WTC11 (cell line): ENCODE measurements at regions not wholly inside any gene's neighbourhood (a gene's known extent, or its start where the extent isn't known, plus 50 kb on each side); places are given as distances from the start of the nearest gene placed in this dataset.

Experiments
- ATAC-seq: fragments of 200-7000 bp; cut with Tn5 transposase; 2 replicates; pipeline ENCODE4 v1.10.0; 2021; ENCODE audit warnings: mild to moderate bottlenecking, moderate library complexity
- CTCF ChIA-PET: fragments of 300-600 bp; sonication (Branson Sonifier 250); formaldehyde crosslinking; loops from one replicate; lab custom pipeline; 2021; ENCODE audit warnings: antibody characterized with exemption; lab: Charles Lee
- POLR2A ChIA-PET: fragments of 350-600 bp; sonication (Branson Sonifier 250); formaldehyde crosslinking; loops from one replicate; lab custom pipeline; 2021; ENCODE audit warnings: antibody characterized with exemption; lab: Charles Lee
- DNase-seq: peaks from one replicate; pipeline ENCODE4 v3.0.0; 2021; ENCODE audit warnings: low spot score
- H3K27ac Mint-ChIP-seq: 2 replicates; pipeline ENCODE4 v1.8.0; 2021; ENCODE audit warnings: mixed read lengths
- H3K27me3 Mint-ChIP-seq: 2 replicates; pipeline ENCODE4 v1.8.0; 2021; ENCODE audit warnings: low read depth, mild to moderate bottlenecking, moderate library complexity, mixed read lengths
- H3K36me3 Mint-ChIP-seq: 2 replicates; pipeline ENCODE4 v1.8.0; 2021; ENCODE audit warnings: mixed read lengths
- H3K4me1 Mint-ChIP-seq: 2 replicates; pipeline ENCODE4 v1.8.0; 2022; ENCODE audit warnings: mixed read lengths
- H3K4me3 Mint-ChIP-seq: 2 replicates; pipeline ENCODE4 v1.8.0; 2021; ENCODE audit warnings: mild to moderate bottlenecking, moderate library complexity, mixed read lengths
- H3K9me3 Mint-ChIP-seq: 2 replicates; pipeline ENCODE4 v1.8.0; 2021; ENCODE audit warnings: mixed read lengths
- EMX1 ChIP-seq: fragments of 250-450 bp; sonication (Bioruptor Pico); IDR thresholded peaks from 2 replicates; pipeline ENCODE4 v1.8.0; 2021; ENCODE audit warnings: mild to moderate bottlenecking
- ERG ChIP-seq: fragments of 250-450 bp; sonication (Bioruptor Pico); IDR thresholded peaks from 2 replicates; pipeline ENCODE4 v1.8.0; 2021; ENCODE audit warnings: mild to moderate bottlenecking
- ESRRA ChIP-seq: sonication (generic); formaldehyde crosslinking; IDR thresholded peaks from 2 replicates; pipeline ENCODE4 v1.8.1; 2022; ENCODE audit warnings: mild to moderate bottlenecking, missing genetic modification reagents, borderline replicate concordance
- HMGA2 ChIP-seq: fragments of 250-450 bp; sonication (Bioruptor Pico); IDR thresholded peaks from 2 replicates; pipeline ENCODE4 v1.4.0; 2021; ENCODE audit warnings: mild to moderate bottlenecking, moderate library complexity
- JUN ChIP-seq: sonication (generic); formaldehyde crosslinking; IDR thresholded peaks from 2 replicates; pipeline ENCODE4 v1.8.0; 2023; ENCODE audit warnings: mild to moderate bottlenecking, missing genetic modification reagents
- OVOL2 ChIP-seq: fragments of 250-450 bp; sonication (Bioruptor Pico); IDR thresholded peaks from 2 replicates; pipeline ENCODE4 v1.9.0; 2021; ENCODE audit warnings: mild to moderate bottlenecking, borderline replicate concordance
- PRRX2 ChIP-seq: fragments of 250-450 bp; sonication (Bioruptor Pico); IDR thresholded peaks from 2 replicates; pipeline ENCODE4 v1.8.0; 2021; ENCODE audit warnings: mild to moderate bottlenecking
- SMAD3 ChIP-seq: sonication (generic); formaldehyde crosslinking; IDR thresholded peaks from 2 replicates; pipeline ENCODE4 v1.8.0; 2022; ENCODE audit warnings: missing genetic modification reagents, mild to moderate bottlenecking, borderline replicate concordance
- SOX15 ChIP-seq: fragments of 250-450 bp; sonication (Bioruptor Pico); IDR thresholded peaks from 2 replicates; pipeline ENCODE4 v1.9.0; 2021; ENCODE audit warnings: mild to moderate bottlenecking
- SP1 ChIP-seq: sonication (generic); formaldehyde crosslinking; conservative IDR thresholded peaks from 2 replicates; pipeline ENCODE4 v1.8.1; 2022; ENCODE audit warnings: missing genetic modification reagents
- ZBTB43 ChIP-seq: sonication (generic); formaldehyde crosslinking; IDR thresholded peaks from 2 replicates; pipeline ENCODE4 v1.8.1; 2023; ENCODE audit warnings: mild to moderate bottlenecking, missing genetic modification reagents
- ZNF219 ChIP-seq: sonication (generic); formaldehyde crosslinking; IDR thresholded peaks from 2 replicates; pipeline ENCODE4 v1.8.0; 2023; ENCODE audit warnings: missing genetic modification reagents, mild to moderate bottlenecking, borderline replicate concordance
- ZNF232 ChIP-seq: sonication (generic); formaldehyde crosslinking; IDR thresholded peaks from 2 replicates; pipeline ENCODE4 v1.8.0; 2022; ENCODE audit warnings: mild to moderate bottlenecking, missing genetic modification reagents
- ZNF317 ChIP-seq: sonication (generic); formaldehyde crosslinking; IDR thresholded peaks from 2 replicates; pipeline ENCODE4 v1.8.1; 2023; ENCODE audit warnings: low read depth, mild to moderate bottlenecking, moderate library complexity, missing genetic modification reagents, borderline replicate concordance
- ZNF396 ChIP-seq: fragments of 250-450 bp; sonication (Bioruptor Pico); IDR thresholded peaks from 2 replicates; pipeline ENCODE4 v1.8.0; 2021; ENCODE audit warnings: mild to moderate bottlenecking, moderate library complexity, borderline replicate concordance
- ZNF532 ChIP-seq: fragments of 250-450 bp; sonication (Bioruptor Pico); IDR thresholded peaks from 2 replicates; pipeline ENCODE4 v1.9.0; 2021; ENCODE audit warnings: mild to moderate bottlenecking, borderline replicate concordance
- TF ChIP-seq, protein P1 (sequence below): fragments of 250-450 bp; sonication (Bioruptor Pico); IDR thresholded peaks from 2 replicates; pipeline ENCODE4 v1.9.0; 2021; ENCODE audit warnings: mild to moderate bottlenecking
- TF ChIP-seq, protein P2 (sequence below): sonication (generic); formaldehyde crosslinking; IDR thresholded peaks from 2 replicates; pipeline ENCODE4 v1.8.0; 2022; ENCODE audit warnings: mild to moderate bottlenecking, missing genetic modification reagents
- TF ChIP-seq, protein P3 (sequence below): sonication (generic); formaldehyde crosslinking; IDR thresholded peaks from 2 replicates; pipeline ENCODE4 v1.8.1; 2022; ENCODE audit warnings: missing genetic modification reagents, borderline replicate concordance
- TF ChIP-seq, protein P4 (sequence below): fragments of 250-450 bp; sonication (Bioruptor Pico); conservative IDR thresholded peaks from 2 replicates; pipeline ENCODE4 v1.9.0; 2021; ENCODE audit warnings: mild to moderate bottlenecking
- TF ChIP-seq, protein P5 (sequence below): sonication (generic); formaldehyde crosslinking; IDR thresholded peaks from 2 replicates; pipeline ENCODE4 v1.8.0; 2022; ENCODE audit warnings: mild to moderate bottlenecking, missing genetic modification reagents

- Mint-ChIP-seq H3K27me3 (no peaks in the 10 kb centered on the region), H3K9me3 (no peaks in the 10 kb centered on the region), H3K36me3 (no peaks in the 10 kb centered on the region), H3K27ac (no peak overlapping the region), H3K4me3 (no peak overlapping the region), H3K4me1 (no peaks in the 10 kb centered on the region)
- TF ChIP-seq ZNF232 (CRISPR knock-in tag) (no peak), JUN (CRISPR knock-in tag) (no peak), EMX1 (CRISPR knock-in tag) (no peak), SMAD3 (no peak), ZNF532 (CRISPR knock-in tag) (no peak), ZNF219 (no peak), HMGA2 (CRISPR knock-in tag) (no peak), SP1 (CRISPR knock-in tag) (no peak), ZNF396 (CRISPR knock-in tag) (no peak), ZNF317 (CRISPR knock-in tag) (no peak), SOX15 (CRISPR knock-in tag) (no peak), ERG (CRISPR knock-in tag) (no peak)
- TF ChIP-seq, protein P1, sequence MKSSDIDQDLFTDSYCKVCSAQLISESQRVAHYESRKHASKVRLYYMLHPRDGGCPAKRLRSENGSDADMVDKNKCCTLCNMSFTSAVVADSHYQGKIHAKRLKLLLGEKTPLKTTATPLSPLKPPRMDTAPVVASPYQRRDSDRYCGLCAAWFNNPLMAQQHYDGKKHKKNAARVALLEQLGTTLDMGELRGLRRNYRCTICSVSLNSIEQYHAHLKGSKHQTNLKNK = no peak
- TF ChIP-seq, protein P2, sequence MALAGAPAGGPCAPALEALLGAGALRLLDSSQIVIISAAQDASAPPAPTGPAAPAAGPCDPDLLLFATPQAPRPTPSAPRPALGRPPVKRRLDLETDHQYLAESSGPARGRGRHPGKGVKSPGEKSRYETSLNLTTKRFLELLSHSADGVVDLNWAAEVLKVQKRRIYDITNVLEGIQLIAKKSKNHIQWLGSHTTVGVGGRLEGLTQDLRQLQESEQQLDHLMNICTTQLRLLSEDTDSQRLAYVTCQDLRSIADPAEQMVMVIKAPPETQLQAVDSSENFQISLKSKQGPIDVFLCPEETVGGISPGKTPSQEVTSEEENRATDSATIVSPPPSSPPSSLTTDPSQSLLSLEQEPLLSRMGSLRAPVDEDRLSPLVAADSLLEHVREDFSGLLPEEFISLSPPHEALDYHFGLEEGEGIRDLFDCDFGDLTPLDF = no peak
- TF ChIP-seq, protein P3, sequence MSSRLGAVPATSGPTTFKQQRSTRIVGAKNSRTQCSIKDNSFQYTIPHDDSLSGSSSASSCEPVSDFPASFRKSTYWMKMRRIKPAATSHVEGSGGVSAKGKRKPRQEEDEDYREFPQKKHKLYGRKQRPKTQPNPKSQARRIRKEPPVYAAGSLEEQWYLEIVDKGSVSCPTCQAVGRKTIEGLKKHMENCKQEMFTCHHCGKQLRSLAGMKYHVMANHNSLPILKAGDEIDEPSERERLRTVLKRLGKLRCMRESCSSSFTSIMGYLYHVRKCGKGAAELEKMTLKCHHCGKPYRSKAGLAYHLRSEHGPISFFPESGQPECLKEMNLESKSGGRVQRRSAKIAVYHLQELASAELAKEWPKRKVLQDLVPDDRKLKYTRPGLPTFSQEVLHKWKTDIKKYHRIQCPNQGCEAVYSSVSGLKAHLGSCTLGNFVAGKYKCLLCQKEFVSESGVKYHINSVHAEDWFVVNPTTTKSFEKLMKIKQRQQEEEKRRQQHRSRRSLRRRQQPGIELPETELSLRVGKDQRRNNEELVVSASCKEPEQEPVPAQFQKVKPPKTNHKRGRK (CRISPR knock-in tag) = no peak
- no peak for DNase-seq
- ChIA-PET CTCF (no interaction called here), POLR2A (no interaction called here)
- ATAC-seq = no peak
Observed at GRCh38 chr18:54700580-54700979, 109.5 kb downstream of the DYNAP start.

DNA sequence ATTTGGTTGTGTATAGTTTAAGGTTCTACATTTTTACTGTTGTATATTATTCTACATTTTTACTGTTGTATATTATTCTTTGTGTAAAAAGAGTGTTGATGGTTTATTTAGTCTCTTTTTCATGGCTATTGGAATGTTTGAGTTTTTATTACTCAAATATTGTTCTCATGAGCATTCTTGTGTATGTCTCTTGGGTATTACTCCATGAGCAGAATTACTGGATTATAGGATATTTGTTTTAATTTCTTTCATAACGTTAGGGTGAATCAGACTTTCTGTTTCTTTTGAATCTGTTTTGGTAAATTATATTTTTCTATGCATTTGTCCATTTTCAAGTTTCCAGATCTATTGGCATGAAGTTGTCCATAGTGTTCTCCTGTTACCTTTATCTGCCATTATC, 111.6 kb downstream of the DYNAP start:
- DNase-seq (no peak), ATAC-seq (no peak)
- no peak for TF ChIP-seq OVOL2 (CRISPR knock-in tag)
- TF ChIP-seq ESRRA (CRISPR knock-in tag) = no peak
- TF ChIP-seq PRRX2 = no peak
- TF ChIP-seq, protein P4, sequence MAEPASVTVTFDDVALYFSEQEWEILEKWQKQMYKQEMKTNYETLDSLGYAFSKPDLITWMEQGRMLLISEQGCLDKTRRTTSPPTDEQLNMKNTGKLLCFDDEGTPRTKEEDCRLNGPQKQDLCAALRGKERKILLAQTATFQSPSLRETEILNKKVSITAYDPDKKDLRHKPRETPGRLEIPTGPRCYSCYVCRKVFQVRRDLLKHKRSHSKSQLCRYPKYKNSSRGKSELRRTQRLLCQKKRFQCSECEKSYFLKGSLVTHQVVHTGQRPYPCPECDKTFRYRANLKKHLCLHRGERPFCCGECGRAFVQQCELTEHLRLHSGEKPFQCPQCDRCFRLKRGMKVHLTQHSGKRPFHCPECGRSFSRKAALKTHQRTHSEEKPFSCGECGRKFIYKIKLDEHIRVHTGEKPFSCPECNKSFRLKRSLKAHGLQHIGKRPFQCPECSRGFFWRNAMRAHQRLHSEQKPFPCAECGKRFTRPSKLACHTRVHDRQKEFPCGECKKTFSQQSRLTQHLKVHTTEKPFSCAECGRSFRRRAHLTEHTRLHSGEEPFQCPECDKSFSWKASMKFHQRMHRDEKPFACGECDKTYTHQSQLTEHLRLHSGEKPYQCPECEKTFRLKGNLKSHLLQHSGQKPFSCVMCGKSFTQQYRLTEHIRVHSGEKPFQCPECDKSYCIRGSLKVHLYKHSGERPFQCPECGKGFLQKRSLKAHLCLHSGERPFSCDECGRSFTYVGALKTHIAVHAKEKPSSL (CRISPR knock-in tag) = no peak
- no peak for TF ChIP-seq ZBTB43 (CRISPR knock-in tag)
- TF ChIP-seq, protein P5, sequence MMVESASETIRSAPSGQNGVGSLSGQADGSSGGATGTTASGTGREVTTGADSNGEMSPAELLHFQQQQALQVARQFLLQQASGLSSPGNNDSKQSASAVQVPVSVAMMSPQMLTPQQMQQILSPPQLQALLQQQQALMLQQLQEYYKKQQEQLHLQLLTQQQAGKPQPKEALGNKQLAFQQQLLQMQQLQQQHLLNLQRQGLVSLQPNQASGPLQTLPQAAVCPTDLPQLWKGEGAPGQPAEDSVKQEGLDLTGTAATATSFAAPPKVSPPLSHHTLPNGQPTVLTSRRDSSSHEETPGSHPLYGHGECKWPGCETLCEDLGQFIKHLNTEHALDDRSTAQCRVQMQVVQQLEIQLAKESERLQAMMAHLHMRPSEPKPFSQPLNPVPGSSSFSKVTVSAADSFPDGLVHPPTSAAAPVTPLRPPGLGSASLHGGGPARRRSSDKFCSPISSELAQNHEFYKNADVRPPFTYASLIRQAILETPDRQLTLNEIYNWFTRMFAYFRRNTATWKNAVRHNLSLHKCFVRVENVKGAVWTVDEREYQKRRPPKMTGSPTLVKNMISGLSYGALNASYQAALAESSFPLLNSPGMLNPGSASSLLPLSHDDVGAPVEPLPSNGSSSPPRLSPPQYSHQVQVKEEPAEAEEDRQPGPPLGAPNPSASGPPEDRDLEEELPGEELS = no peak
- Mint-ChIP-seq H3K4me3 (no peak overlapping the region), H3K36me3 (no peaks in the 10 kb centered on the region), H3K9me3 (peaks cover 18% of the 10 kb centered on the region), H3K27me3 (no peaks in the 10 kb centered on the region; the same call in 1 of the 2 replicates), H3K4me1 (no peaks in the 10 kb centered on the region), H3K27ac (no peak overlapping the region)
- ChIA-PET POLR2A (no interaction called here), CTCF (no interaction called here)
